GM18519 (cell line): ENCODE measurements at regions not wholly inside any gene's neighbourhood (a gene's known extent, or its start where the extent isn't known, plus 50 kb on each side); places are given as distances from the start of the nearest gene placed in this dataset.

Source experiments
- ATAC-seq: cut with Tn5 transposase; IDR thresholded peaks from one replicate; pipeline ENCODE4 v1.9.1; 2021; ENCODE audit warnings: mild to moderate bottlenecking, moderate library complexity; ENCODE audit not compliant: unreplicated experiment, low FRiP score

DNA sequence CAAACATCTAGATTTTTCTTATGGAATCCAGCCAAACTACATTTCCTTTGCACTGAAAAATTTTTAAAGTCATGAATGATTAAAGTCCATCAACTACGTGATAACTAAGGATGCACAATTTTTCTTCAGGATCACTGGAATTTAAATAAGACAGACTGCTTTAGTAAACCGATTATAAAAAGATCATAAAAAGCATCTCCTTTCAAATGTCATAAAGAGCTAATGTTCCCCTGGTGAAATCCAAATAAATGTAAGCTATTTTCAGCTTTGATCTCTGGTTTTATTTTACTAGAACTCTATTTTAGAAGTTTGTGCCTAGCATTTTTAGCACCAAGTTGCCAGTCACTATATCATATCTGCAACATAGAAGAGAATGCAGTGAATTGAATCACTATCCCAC, 460.8 kb downstream of the RFC3 start:
- ATAC-seq = no peak

DNA sequence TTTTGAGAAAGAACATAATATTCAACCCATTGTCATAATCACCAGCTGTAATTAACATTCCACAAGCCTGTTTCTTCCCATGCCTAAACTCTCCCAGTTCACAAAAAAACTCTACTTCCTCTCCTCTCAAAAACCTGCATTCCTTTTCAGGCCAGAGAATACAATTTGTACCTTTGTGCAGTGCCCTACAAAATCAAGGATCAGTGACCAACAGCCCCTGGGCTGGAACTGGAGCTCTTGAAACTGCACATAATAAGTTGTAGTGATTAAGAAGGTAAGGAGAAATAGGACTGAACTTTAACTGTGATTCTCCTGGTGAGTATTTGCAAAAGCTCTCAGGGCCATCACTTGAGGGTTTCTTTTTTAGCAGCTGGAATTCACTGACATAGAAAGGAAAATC, 472.7 kb downstream of the RFC3 start:
- no peak for ATAC-seq

DNA sequence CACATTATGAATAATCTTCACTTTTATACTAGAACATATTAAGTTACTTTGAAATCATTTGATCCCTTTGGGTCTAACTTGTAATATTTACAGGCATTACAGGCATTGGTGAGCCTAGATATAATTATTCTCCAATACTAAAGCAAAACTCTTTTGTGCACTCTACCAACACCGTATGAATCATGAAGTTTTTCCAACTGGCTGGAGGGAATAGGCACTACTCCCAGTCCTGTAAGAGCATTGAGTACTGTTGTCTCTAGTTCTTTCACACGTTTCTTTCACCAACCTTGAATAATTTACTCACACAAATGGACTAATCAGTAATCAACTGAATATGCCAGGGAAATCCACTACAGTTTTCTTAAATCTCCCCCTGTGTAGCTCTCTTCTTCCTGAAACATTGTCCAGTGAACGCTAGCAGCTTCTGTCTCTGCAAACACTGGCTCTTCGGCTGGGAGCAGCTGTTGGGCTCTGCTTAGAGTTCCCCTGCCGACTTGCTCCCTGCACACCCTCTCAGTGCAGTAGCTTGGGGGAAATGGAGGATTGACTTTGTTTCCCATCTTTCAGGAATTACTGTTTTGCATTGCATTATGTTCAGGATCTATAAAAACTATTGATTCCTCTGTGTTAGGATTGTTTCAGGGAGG, 476.7 kb downstream of the RFC3 start:
- ATAC-seq = no peak

DNA sequence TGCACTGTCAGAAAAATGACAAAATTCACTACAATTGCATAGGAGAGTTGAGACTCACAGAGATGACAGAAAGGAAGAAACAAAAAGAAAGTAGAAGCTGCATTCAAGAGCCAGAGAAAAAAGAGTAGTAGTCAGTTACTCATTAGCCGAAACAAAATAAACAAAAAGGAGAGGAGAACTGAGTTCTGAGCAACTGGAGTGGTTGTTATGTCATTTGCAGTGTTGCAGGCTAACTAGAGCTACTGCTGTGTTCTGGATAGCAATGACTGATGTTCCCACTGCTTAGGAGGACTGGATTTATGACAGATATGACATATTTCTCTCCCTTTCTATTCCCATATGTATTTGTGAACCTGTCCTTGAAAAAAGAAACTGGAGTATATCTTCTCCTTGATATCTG, 482.6 kb downstream of the RFC3 start:
- no peak for ATAC-seq

DNA sequence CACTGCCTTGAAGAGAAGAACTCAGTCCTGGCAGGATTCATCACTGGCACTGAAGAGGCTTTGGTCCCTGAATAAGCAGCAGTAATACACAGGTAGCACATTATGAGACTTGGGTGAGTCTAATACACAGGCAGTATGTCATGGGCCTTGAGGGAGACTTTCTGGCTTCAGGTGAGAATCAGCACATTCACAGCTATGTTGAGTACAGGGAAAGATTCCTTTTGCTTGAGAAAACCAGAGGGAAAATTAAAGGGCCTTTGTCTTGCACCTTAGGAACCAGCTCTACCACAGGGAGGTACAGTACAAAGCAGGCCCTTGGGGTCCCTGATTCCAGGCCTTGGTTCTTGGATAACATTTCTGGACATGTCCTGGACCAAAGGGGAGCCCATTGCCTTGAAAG, 484.6 kb downstream of the RFC3 start:
- no peak for ATAC-seq

DNA sequence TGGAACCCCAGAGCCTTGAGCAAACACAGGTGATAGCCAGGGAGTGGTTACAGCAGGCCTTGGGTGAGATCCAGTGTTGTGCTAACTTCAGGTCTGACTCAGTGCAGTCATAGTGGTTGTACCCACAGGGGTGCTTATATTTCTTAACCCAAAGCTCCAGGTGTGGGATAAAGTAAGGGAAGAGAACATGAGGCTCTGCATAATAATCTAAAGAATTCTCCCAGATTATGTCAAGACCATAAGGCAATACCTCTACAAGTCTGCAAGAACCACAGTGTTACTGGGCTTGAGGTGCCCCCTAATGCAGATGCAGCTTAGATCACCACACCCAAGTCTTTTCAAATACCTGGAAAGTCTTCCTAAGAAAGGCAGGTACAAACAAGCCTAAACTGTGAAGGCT, 485.4 kb downstream of the RFC3 start:
- ATAC-seq = no peak

DNA sequence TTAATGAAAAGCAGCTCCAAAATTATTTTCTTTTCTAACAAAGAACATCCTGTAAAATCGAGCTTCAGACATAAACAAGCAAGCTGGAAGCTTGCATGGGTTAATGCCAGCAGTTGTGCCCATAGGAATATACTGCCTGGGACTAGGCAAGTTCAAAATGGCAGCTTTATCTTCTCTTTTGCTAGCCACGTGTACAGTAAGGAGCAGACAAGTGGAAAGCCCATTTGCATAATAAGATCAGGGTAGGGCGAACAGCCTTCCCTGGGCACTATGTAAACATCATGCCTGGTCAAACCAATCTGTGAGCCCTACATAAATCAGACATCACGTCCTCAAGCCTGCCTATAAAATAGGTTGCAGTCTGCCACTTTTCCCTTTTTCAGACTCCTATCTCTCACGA, 489.7 kb downstream of the RFC3 start:
- no peak for ATAC-seq

DNA sequence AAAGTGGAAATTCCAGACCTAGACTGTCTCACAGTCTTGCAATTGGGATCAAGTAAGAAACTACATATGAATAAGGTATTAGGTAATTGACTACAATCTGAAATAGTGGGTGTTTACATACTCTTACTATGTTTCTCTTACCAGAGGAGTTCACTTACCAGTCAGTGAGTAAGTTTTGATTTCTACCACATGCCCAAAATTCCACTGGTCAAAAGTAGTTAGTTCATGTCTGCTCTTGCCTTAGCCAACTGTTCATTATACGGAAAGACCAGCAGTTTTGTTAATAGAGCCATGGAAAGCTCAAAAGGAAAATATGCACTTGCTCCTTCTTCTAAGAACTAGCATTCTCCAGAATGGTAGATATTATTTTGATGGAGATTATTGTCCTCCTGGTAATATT, 490.8 kb downstream of the RFC3 start:
- no peak for ATAC-seq

DNA sequence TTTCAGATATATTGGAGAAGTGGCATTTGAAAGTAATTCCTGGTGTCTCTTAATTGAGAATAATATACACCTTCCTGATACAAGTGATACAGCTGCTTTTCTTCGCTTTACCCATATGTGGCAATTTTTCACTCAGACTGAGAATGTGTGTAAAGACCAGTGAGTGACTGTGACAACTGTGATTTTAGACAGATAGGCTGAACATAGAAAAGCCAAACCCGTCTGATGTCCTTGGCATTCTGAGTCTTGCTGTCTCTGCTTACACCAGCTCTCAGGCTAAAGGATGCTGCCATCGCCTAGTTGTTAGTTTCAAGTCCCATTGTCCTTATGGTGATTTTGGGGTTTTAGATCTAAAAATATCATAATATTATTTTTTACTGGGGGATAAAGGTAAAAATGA, 492.6 kb downstream of the RFC3 start:
- no peak for ATAC-seq

DNA sequence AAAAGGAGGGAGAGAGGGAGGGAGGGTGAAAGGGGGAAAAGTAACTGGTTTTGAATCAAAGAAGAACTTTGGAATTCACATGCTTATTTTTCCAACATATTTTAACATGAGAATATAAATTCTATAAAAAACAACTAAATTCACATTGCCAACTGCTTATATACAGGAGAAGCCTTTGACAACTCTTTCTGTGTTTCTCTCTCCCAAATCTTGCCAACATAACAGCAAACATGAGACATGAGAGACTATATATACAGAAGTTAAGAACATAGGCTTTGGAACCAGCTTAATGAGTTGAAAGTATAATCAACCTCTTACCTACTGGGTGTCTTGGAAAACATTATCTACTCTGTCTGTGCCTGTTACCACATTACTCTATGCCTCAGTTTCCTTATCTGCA, 493.3 kb downstream of the RFC3 start:
- no peak for ATAC-seq

DNA sequence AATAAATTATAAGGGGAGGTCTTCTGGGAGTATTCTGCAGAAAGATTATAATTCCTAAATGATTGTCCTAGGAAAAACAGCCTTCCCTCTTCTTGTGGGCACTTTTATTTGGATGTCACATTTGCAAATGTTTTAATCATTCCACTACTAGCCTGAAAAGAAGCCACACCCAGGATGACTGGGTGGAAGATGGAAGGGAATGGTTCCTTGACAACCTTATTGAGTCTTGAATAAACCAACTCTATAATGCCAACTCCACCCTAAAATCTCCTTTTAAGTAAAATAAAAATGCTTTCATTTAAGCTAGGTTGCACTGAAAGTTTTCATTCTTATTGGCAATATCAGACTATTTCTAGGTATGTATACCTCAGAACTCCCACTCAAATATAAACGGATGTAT, 494.6 kb downstream of the RFC3 start:
- no peak for ATAC-seq

DNA sequence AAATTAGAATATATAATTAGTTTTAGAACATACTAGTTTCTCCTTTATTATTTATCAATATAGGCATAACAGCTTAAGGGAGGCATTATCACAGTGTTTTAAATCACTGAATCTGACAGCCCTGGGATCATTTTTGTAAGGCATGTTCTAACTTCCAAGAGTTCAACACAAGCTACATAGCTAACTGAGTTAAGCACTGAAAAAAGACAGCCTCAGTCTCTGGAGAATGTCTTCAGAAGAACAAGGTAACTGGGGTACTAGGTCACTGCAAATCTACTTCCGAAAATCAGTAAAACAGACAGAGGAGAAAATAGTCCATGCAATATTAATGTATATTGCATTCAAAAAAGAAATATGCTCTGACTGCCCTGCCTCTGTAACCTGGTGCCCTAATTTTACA, 502.1 kb downstream of the RFC3 start:
- no peak for ATAC-seq

DNA sequence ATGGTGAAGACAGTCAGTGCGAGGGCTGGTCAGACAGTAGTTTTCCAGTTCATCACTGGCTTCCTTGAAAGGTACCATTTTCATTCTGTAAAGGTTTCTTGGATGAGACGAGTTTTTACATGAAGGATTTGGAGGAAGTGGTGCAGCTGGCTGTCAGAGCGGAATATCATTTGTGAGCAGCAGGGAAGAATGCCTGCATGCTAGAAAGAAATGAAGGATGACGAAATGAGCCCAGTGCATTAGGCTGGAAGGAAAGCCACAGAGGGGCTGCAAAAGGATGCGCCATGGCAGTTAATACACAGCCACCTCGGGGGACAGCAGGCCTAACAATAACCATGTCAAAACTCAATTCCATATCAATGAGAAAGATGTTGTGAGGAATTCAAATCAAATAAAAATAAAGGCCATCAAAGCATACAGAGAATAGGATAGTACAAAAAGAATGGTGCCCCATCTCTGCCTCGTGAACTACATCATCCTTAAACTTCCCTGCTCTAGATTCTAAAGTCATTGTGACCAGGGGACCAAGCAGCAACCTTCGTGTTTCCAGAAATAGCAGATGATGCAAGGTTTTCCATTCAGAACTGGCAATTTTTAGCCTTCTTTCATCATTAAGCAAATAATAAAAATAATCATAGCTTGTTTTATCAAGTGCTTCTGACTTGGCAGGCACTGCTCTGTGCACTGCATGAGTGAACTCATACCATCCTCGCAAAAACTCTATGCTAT, 504.2 kb downstream of the RFC3 start:
- ATAC-seq = no peak

DNA sequence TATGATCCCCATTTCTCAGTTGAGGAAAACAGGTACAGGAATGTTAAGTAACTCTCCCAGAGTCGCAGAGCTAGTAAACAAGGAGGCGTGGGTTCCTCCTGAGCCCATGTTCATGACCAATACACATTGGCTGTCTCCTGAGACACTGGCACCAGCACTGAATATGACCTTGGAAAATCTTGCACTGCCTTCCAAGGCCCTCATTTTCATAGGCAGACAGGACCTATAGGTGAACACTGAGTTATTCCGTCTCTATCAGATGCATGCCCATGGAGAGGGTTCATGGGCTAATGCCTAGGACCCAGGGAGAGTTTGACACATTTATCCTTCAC, 504.8 kb downstream of the RFC3 start:
- no peak for ATAC-seq

DNA sequence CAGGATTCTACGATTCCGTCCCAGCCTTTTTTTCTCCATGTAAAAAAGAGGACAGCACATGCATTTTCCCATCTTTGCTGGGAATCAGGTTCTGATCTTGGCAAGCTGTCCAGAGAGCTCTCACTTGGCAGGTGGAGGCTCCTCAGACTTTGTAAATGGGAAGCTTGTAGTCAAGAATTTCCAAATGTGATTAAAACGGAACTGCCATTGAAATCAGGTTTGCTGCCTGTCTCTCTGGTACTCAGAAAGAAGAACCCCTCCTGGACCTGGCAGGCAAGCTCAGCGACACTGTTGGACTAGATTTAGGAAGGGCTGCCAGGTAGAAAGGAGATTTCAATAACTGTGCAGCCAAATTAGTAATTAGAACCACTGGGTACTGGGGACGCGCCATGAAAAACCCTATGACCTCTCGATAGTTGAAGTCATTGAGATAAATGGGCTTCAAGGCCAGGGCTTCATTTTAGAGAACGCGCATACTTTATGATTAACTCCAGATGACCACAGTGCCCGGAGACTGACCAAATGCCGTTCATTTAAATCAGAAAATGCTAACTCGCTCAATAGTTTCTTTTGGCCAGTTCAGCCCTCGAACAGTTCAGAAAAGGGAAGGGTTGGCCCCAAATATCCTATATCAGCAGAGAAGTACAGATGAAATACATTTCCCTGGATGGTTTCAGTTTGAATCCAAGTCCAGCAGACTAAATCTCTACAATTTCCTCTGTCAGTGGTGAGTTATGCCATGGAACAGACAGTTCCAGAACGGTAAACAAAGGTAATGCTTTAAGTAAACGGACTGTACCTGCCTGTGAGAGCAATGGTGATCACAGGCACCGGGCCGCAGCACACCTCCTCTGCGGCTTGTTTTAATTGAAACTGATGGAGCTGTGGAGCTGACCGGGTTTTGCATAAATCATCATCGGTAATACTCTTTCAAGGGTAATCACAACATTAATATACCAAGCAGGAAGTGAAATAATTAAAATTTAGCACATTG, 517.4 kb downstream of the RFC3 start:
- no peak for ATAC-seq

DNA sequence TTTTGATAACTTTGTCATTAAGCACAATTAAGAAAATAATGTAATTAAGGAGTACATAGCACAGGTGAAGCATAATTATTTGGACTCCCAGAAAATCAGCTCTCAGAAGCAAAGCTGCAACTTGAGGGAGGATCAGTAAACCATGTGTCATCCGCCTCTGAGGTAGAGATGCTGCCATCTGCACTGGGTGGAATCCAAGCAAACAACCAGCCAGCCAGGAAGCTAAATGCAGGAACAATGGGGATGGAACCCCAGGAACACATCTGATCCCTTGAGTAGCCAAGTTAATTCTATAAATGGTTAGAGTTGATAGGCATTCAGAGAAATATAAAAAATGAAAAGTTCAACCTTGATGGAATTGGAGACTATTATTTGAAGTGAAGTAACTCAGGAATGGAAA, 520.2 kb downstream of the RFC3 start:
- ATAC-seq = no peak

DNA sequence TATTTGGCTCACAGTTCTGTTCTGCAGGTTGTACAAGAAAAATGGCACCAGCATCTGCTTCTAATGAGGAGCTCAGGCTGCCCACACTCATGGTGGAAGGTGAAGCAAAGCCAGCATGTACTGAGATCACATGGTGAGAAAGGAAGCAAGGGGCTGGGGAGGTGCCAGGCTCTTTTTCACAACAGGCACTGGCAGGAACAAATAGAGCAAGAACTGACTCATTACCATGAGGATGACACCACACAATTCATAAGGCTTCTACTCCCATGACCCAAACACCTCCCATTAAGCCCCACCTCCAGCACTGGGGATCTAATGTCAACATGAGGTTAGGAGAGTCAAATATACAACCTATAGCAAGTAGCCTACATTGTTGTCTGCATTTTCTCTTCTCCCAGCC, 522.6 kb downstream of the RFC3 start:
- no peak for ATAC-seq

DNA sequence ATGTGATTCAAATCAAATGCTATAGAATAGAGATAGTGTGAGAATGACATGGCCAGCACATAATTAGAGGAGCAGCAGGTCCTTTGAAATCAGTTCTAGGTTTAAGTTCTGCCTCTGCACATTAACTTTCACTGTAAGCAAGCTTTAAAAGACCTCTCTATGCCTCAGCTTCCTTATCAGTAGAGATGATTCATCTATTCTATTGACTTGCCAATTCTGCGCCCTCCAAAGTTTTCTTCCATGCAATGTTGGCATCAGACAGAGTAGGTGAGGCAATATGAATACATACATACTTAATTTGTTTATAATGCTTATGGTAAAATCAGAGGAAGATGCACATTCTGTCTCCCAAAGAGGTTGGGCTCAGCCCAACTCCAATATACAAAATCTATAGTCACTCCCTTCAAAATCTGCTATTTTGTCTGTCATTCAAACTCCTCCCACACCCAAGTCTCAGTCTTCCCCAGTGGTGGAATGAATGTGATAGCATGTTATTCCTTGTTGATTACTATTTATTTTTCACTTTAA, 525.5 kb downstream of the RFC3 start:
- no peak for ATAC-seq

DNA sequence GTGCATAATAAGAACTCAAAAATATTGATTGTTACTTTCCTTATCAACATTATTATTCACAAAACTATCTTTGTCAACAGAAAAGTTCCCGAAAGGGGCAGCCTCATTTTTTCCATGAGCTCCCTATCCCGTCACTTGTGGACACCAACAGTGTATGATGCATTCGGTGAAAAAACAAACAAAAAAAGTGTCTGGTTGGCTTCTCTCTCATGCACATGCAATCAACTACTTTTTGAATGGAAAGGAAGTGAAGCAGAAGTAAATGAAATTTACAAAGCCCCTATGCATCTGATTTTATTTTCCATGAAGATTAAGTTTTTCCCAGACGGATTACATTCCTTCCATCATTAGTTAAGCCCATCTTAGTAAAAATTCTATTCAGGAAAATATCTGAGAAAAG, 526.9 kb downstream of the RFC3 start:
- no peak for ATAC-seq

DNA sequence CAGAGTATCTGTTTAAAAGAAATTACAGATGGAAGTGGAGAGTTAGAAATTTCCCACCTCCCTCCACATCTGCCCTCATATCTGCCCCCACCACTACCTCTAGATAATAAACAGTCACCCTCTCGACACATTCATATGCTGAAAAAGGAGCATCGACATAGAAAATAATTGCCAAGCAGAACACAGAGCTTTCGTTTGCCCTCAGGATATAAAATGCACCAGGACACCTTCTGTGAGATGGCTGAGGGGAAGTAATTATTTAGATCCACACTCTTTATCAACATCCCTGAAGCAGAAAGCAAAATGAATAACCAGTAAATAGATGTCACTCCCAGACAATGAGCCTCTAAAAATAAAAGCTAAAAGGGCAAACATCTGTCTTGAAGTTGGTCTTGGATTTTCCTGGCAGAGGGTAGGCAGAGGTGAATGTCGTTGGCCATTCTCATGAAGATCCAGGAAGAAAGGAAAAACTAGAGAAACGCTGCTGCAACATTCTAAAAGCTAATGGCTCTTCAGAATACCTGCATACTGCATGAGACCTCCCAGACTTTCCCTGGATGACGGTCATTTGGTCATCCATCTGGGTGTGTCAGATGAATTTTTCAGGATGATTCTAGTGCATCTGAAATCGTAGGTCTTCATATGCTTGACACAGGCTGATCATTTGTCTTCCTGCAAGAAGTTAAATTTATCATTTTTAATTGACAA, 527.5 kb downstream of the RFC3 start:
- ATAC-seq = no peak

DNA sequence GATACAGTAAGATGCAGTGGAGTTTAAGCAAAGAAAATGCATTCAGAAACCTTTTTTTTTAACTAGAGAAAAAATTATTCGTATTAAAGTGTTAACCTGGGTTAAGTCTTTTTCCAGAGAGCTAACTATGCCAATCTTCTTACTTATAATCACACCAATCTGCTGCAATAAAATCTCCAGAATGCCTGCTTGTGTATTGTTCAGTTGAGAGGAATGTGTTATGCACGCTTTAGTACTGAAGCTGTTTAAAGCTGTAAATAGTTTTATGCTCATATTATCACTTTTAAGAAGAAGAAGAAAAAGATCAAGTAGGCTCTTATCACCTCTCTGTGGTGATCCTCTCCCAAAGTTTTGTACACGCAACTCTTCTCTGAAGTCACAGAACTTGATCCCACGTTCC, 528.7 kb downstream of the RFC3 start:
- ATAC-seq = no peak
